ENCODE measurements at regions not wholly inside any gene's neighbourhood (a gene's known extent, or its start where the extent isn't known, plus 50 kb on each side); places are given as distances from the start of the nearest gene placed in this dataset.

- no peak for TF ChIP-seq POLR2A (IDR thresholded peaks at IDR 0.05)
- no peak for TF ChIP-seq CTCF (IDR thresholded peaks at IDR 0.05)
Observed at GRCh38 chr1:168792592-168793125, 63.7 kb upstream of the DPT start.

Measured in testis (tissue), 2 donors.